ENCODE measurements at regions not wholly inside any gene's neighbourhood (a gene's known extent, or its start where the extent isn't known, plus 50 kb on each side); places are given as distances from the start of the nearest gene placed in this dataset.

DNA sequence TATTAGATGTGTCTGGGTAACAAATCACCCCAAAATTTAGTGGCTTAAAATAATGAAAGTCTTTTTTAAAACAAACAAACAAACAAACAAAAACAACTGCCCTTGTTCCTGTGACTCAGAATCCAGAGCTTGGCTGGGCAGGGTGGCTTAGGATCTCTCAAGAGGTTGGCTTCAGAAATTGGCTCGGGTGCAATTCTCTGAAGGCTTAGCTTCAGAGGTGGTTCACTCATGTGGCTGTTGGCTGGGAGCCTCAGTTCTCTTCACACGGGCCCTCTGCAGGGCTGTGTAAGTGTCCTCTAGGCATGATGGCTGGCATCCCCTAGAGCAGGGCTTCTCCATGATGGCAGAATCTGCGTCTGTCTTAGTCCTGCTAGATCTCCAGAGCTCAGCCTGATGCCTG is 179.9 kb upstream of the BCOR start:
- WGBS (ENCODE audit: low lambda C conversion rate): 47% methylated on average over 3 of the region's 3 CpGs
- TF ChIP-seq CHD2 (IDR thresholded peaks at IDR 0.05; ENCODE audit: low read length, partially characterized antibody): no peak
- TF ChIP-seq NRF1 (IDR thresholded peaks at IDR 0.05; ENCODE audit: low read depth, low read length): no peak
- TF ChIP-seq RAD21 (IDR thresholded peaks at IDR 0.05; ENCODE audit: low read length): no peak
- TF ChIP-seq, protein P1, sequence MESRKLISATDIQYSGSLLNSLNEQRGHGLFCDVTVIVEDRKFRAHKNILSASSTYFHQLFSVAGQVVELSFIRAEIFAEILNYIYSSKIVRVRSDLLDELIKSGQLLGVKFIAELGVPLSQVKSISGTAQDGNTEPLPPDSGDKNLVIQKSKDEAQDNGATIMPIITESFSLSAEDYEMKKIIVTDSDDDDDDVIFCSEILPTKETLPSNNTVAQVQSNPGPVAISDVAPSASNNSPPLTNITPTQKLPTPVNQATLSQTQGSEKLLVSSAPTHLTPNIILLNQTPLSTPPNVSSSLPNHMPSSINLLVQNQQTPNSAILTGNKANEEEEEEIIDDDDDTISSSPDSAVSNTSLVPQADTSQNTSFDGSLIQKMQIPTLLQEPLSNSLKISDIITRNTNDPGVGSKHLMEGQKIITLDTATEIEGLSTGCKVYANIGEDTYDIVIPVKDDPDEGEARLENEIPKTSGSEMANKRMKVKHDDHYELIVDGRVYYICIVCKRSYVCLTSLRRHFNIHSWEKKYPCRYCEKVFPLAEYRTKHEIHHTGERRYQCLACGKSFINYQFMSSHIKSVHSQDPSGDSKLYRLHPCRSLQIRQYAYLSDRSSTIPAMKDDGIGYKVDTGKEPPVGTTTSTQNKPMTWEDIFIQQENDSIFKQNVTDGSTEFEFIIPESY (IDR thresholded peaks at IDR 0.05; ENCODE audit: borderline replicate concordance, low read depth): no peak
- TF ChIP-seq RCOR1 (IDR thresholded peaks at IDR 0.05; ENCODE audit: low read length): no peak
- TF ChIP-seq, protein P2, sequence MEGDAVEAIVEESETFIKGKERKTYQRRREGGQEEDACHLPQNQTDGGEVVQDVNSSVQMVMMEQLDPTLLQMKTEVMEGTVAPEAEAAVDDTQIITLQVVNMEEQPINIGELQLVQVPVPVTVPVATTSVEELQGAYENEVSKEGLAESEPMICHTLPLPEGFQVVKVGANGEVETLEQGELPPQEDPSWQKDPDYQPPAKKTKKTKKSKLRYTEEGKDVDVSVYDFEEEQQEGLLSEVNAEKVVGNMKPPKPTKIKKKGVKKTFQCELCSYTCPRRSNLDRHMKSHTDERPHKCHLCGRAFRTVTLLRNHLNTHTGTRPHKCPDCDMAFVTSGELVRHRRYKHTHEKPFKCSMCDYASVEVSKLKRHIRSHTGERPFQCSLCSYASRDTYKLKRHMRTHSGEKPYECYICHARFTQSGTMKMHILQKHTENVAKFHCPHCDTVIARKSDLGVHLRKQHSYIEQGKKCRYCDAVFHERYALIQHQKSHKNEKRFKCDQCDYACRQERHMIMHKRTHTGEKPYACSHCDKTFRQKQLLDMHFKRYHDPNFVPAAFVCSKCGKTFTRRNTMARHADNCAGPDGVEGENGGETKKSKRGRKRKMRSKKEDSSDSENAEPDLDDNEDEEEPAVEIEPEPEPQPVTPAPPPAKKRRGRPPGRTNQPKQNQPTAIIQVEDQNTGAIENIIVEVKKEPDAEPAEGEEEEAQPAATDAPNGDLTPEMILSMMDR (IDR thresholded peaks at IDR 0.05): no peak
- TF ChIP-seq SIN3A (IDR thresholded peaks at IDR 0.05; ENCODE audit: borderline replicate concordance, low read depth, low read length): no peak
- TF ChIP-seq, protein P3, sequence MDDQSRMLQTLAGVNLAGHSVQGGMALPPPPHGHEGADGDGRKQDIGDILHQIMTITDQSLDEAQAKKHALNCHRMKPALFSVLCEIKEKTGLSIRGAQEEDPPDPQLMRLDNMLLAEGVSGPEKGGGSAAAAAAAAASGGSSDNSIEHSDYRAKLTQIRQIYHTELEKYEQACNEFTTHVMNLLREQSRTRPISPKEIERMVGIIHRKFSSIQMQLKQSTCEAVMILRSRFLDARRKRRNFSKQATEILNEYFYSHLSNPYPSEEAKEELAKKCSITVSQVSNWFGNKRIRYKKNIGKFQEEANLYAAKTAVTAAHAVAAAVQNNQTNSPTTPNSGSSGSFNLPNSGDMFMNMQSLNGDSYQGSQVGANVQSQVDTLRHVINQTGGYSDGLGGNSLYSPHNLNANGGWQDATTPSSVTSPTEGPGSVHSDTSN (IDR thresholded peaks at IDR 0.05): no peak
- TF ChIP-seq TCF12 (IDR thresholded peaks at IDR 0.05): no peak

DNA sequence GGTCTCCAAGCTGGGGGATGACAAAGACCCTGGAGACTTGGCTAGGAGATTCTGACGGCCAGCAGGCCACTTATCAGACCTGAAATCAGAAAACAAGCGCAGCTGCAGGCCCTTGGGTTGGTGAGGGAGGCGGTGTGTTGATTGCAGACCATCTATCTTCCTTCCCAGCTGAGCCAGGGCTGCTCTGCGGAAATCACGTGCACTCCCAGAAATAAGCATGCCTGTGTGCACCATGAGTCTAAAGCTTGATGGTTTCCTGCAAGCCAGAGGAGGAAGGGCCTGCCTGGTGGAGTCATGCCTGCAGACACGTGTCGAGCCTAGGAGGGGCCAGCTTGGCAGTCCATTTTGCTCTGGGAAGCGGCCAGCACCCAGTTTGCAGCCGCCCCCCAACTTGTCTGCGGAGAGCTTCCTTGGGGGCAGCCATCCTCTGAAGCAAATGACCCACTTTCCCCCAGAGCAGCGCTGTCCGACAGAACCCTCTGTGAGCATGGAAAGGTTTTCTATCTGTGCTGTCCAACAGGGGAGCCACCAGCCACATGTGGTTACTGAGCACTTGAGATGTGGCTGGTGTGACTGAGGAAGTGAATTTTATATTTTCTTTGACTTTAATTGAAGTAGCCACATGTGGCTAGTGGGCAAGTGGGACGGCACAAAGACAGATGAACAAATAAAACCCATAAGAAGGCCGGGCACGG is 175.7 kb upstream of the BCOR start:
- CTCF ChIA-PET: interaction anchor here (0.7 kb wide), 1 partner anchor 62 kb away, joined by 3 read pairs; no protein-coding TSS in a partner anchor
- H3K4me1 ChIP-seq (ENCODE audit: control insufficient read depth in 1 of 2, insufficient read depth in 2 of 2, low read depth in 1 of 2, low read length in 1 of 2): peaks cover 0 to 8% of the 10 kb centered on the region in 2 experiments; a peak in 1 of 4 replicates
- H3K27me3 ChIP-seq (ENCODE audit: insufficient read depth): no peaks in the 10 kb centered on the region; the same call in 1 of the 2 replicates
- no peaks in the 10 kb centered on the region for H3K79me2 ChIP-seq (ENCODE audit: insufficient read depth)
- H3K4me3 ChIP-seq (ENCODE audit: low read depth in 2 of 2, low read length in 1 of 2): no peak overlapping the region
- no peak overlapping the region for H2AFZ ChIP-seq (ENCODE audit: low read depth)
- DNase-seq: peak; percentile 77
- POLR2A ChIA-PET: interaction anchor here (0.8 to 1.3 kb wide), 5 partner anchors 28 to 176 kb away, joined by 3 to 7 read pairs (median 5); no protein-coding TSS in a partner anchor
- no peak overlapping the region for H3K4me2 ChIP-seq
- H3K36me3 ChIP-seq (replicated peaks in 1 of 2; ENCODE audit: control insufficient read depth in 1 of 2, insufficient read depth in 2 of 2, low read length in 1 of 2): no peaks in the 10 kb centered on the region
- 40% methylated on average over 13 of the region's 15 CpGs for WGBS (ENCODE audit: low lambda C conversion rate)
- H3K9ac ChIP-seq: no peak overlapping the region
- H4K20me1 ChIP-seq (ENCODE audit: insufficient read depth): no peaks in the 10 kb centered on the region
- no peaks in the 10 kb centered on the region for H3F3A ChIP-seq (replicated peaks; ENCODE audit: insufficient read depth)
- H3K27ac ChIP-seq (ENCODE audit: low read depth in 2 of 2, low read length in 1 of 2): peak overlapping the region in 1 of 2 experiments; percentile 87; a peak in 2 of 4 replicates
- H3K9me2 ChIP-seq: no peaks in the 10 kb centered on the region
- no peaks in the 10 kb centered on the region for H3K9me3 ChIP-seq
- no peak for TF ChIP-seq TAF1 (IDR thresholded peaks at IDR 0.05; ENCODE audit: borderline replicate concordance, low read depth, low read length)
- TF ChIP-seq, protein P3 (IDR thresholded peaks at IDR 0.05): no peak
- TF ChIP-seq NRF1 (IDR thresholded peaks at IDR 0.05; ENCODE audit: low read depth, low read length): no peak
- TF ChIP-seq FOXJ3 (CRISPR knock-in tag; IDR thresholded peaks at IDR 0.05): peak; percentile 80
- TF ChIP-seq EZH2phosphoT487 (IDR thresholded peaks at IDR 0.05; ENCODE audit: borderline replicate concordance, low read depth): no peak
- no peak for TF ChIP-seq POLR2AphosphoS5 (IDR thresholded peaks at IDR 0.05; ENCODE audit: low read depth, low read length)
- TF ChIP-seq, protein P4, sequence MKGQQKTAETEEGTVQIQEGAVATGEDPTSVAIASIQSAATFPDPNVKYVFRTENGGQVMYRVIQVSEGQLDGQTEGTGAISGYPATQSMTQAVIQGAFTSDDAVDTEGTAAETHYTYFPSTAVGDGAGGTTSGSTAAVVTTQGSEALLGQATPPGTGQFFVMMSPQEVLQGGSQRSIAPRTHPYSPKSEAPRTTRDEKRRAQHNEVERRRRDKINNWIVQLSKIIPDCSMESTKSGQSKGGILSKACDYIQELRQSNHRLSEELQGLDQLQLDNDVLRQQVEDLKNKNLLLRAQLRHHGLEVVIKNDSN (IDR thresholded peaks at IDR 0.05; ENCODE audit: borderline replicate concordance, low read depth): peak; percentile 47; the same call in 1 of the 2 replicates
- peak; percentile 53; the same call in 1 of the 2 replicates for TF ChIP-seq RCOR1 (IDR thresholded peaks at IDR 0.05; ENCODE audit: low read length)
- peak; percentile 87; the same call in 1 of the 2 replicates for TF ChIP-seq MXI1 (IDR thresholded peaks at IDR 0.05; ENCODE audit: low read depth, low read length)
- peak; percentile 87 for TF ChIP-seq GATA2 (CRISPR knock-in tag; IDR thresholded peaks at IDR 0.05)
- TF ChIP-seq EP300 (IDR thresholded peaks at IDR 0.05; ENCODE audit: borderline replicate concordance in 1 of 2, low read depth in 1 of 2, low read length in 1 of 2): peak in 1 of 2 experiments; percentile 71; a peak in 1 of 4 replicates

More for the DNA sequence above, 179.9 kb upstream of the BCOR start:
- H3K4me3 ChIP-seq (ENCODE audit: low read depth in 2 of 2, low read length in 1 of 2): no peak overlapping the region
- ChIA-PET CTCF (interaction anchor here (0.8 to 0.9 kb wide), 2 partner anchors 9 to 124 kb away, joined by 3 read pairs; no protein-coding TSS in a partner anchor), POLR2A (no interaction called here)
- no peak overlapping the region for H3K9ac ChIP-seq
- no peaks in the 10 kb centered on the region for H4K20me1 ChIP-seq (ENCODE audit: insufficient read depth)
- no peaks in the 10 kb centered on the region for H3F3A ChIP-seq (replicated peaks; ENCODE audit: insufficient read depth)
- H2AFZ ChIP-seq (ENCODE audit: low read depth): no peak overlapping the region
- no peaks in the 10 kb centered on the region for H3K36me3 ChIP-seq (replicated peaks in 1 of 2; ENCODE audit: control insufficient read depth in 1 of 2, insufficient read depth in 2 of 2, low read length in 1 of 2)
- peaks cover 0 to 8% of the 10 kb centered on the region in 2 experiments; a peak in 1 of 4 replicates for H3K4me1 ChIP-seq (ENCODE audit: control insufficient read depth in 1 of 2, insufficient read depth in 2 of 2, low read depth in 1 of 2, low read length in 1 of 2)
- no peaks in the 10 kb centered on the region for H3K79me2 ChIP-seq (ENCODE audit: insufficient read depth)
- no peak overlapping the region for H3K4me2 ChIP-seq
- DNase-seq: no peak
- H3K27me3 ChIP-seq (ENCODE audit: insufficient read depth): no peaks in the 10 kb centered on the region; the same call in 1 of the 2 replicates
- no peaks in the 10 kb centered on the region for H3K9me3 ChIP-seq
- H3K9me2 ChIP-seq: no peaks in the 10 kb centered on the region
- H3K27ac ChIP-seq (ENCODE audit: low read depth in 2 of 2, low read length in 1 of 2): no peak overlapping the region

Data from SK-N-SH (cell line).